ENCODE measurements at regions not wholly inside any gene's neighbourhood (a gene's known extent, or its start where the extent isn't known, plus 50 kb on each side); places are given as distances from the start of the nearest gene placed in this dataset.

DNA sequence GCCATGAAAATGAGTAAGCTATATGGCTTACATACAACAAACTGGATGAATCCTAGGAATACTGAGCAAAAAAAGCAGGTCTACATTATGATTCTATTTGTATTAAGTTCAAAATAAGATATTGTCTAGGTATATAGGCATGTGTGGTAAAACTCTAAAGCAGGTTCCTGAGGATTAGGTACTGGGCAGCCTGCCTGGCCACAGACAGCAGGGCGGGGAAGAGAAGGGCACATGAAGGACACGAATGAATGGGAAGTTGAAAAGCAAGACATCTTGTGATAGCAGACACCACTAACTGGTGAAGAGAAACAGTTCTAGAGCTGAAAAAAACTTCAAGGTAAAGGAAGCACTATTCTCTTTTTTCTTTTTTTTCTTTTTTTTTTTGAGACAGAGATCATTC, 72.6 kb upstream of the SLC4A11 start:
- DNase-seq (ENCODE audit: low read depth): peak; percentile 72

DNA sequence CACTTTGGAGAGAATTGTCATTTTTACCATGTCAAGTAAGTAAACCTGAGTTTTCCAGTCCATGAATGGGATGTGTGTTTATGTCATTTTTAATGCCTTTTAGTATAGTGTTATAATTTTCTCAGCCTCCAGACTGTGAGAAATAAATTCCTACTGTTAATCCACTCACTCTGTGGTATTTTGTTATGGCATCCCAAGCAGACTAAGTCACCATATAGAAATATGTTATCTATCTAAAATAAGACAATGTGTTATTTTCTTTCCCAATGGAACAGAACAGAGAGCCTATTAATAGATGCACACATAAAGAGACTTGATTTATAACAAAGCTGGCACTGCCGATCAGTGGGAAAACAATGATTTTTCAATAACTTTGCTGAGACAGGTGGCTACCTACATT, 70.2 kb upstream of the SLC4A11 start:
- DNase-seq (ENCODE audit: low read depth): no peak

DNA sequence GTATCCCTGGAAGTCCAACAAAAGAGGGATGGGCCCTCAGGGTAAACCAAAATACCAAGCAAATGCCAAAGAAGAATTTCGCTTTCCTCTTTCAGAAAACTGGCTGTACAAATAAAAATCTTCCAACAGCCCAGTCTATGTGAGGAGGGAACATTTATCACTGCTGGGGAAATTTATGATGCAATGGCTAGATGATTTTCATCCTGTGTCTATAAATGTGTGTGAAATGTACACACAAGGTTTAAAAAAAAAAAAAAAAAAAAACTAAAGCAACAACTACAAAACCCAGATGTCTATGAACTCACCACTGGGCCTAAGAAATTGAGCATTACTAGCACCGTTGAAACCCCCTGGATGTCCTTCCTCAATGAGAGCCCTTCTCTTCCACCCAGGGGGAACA, 68.7 kb upstream of the SLC4A11 start:
- no peak for DNase-seq (ENCODE audit: low read depth)

DNA sequence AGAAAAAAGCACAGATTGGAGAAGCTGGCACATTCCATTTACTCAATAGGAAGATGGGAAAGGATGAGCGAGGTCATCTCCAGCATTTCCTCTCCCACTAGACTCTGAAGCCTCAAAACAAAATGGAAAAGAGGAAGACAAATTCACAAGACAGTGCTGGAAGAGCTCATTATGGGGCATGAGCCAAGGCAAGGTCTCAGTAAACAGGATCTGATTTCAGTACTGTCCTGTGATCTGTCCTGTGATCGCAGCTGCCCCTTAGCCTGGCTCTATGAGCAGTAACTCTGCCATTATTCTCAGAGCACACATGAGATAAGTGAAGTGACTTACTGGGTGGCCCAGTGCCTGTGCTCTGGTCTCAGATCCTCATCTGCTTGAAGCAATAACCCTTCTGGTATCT, 68.1 kb upstream of the SLC4A11 start:
- peak; percentile 64 for DNase-seq (ENCODE audit: low read depth)

DNA sequence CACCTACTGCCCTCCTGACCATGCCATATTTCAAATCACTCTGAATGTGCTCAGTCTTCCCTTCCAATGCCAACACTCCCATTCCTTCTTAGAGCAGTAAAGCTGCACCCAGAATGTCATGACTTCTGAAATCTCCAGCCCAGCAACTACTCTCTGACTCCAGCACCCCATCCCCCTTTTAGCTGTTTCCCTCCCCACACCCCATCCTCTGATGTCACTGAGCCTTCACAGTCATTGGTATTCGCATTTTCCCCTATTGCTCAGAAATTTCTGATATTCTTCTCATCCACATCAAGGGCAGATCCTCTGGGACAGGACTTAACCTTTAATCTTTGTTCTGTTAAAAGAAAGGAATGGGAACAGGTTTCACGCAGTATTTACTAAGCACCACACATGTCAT, 67.1 kb upstream of the SLC4A11 start:
- DNase-seq (ENCODE audit: low read depth): no peak

DNA sequence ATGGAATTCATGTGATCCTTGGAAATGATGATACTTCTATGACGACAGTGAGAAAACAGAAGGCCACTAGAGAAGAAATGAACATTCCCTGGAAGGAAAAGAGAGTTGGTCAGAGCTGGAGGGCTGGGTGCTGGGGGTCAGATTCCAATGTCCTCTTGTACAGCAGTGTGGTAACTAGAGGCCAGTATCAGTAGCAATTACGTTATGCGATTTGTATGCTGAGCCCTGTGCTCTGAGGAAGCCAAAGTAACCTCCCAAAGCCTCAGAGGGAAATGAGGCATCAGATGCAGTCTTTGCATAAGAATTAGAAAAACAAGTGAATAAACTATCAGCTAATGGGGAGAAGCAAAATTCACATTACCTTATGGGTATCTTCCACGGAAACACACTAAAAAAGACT, 65.5 kb upstream of the SLC4A11 start:
- DNase-seq (ENCODE audit: low read depth): no peak

DNA sequence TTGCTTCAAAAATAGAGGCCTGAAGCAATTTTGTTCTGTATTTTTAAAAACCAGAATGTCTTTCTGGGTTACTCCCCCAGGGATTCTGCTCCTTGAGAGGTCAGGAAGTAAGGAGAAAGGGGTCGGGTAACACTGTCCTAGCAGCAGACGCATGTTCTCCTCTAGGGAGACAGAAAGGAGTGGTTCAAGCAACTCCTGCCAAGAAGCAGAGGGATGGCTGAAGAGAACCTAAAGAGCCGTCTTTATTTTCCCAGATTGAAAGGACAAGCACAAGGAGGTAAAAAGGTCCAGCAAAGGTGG, 58.0 kb upstream of the SLC4A11 start:
- no peak for DNase-seq (ENCODE audit: low read depth)

DNA sequence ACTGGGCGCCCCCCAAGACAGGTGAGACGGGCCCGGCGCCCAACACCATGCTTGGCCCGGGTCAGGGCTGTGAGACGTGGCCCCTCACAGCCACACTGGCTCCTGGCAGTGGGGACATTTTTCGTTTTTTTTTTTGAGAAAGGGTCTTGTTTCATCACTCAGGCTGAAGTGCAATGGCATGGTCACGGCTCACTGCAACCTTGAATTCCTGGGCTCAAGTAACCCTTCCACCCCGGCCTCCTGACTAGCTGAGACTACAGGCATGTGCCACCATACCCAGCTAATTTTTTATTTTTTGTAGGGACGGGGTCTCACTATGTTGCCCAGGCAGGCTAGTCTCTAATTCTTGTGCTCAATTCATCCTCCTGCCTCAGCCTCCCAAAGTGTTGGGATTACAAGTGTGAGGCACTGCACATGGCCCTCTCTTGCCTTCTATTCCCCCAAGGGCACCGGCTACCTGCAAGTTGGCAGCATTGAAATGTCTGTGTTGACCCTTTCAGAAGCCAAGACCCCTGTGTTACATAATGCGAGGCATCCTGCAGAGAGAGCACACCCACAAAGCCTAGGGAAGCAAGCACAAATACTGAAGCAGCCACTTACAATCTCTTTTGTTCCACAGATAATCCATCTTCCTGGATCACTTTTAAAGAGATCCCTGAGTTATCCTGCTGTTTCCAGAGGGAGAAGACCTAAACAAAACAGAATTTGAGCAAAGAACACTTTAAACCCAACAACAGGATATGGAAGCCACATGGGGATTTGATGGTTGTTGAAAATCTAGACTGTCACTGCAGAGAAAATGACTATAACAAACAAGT, 57.5 kb upstream of the SLC4A11 start:
- no peak for DNase-seq (ENCODE audit: low read depth)
